MM.1S (cell line): ENCODE measurements at regions not wholly inside any gene's neighbourhood (a gene's known extent, or its start where the extent isn't known, plus 50 kb on each side); places are given as distances from the start of the nearest gene placed in this dataset.

Experiments used
- DNase-seq: peaks from one replicate; pipeline ENCODE4 v3.0.0-alpha.2; 2015
- H2AFZ ChIP-seq: fragments of 300-600 bp; sonication (generic); 2 replicates; pipeline ENCODE4 v1.6.0; 2016; ENCODE audit warnings: antibody characterized with exemption, low read length
- H3F3A ChIP-seq: fragments of 300-600 bp; sonication (generic); 2 replicates; pipeline ENCODE4 v1.6.1; 2016; ENCODE audit warnings: mild to moderate bottlenecking, antibody characterized with exemption, low read length, moderate library complexity, mixed read lengths; ENCODE audit not compliant: insufficient read depth
- H3K27ac ChIP-seq: fragments of 300-600 bp; sonication (generic); 2 replicates; pipeline ENCODE4 v1.5.1; 2016; ENCODE audit warnings: mild to moderate bottlenecking, low read length
- H3K27me3 ChIP-seq: fragments of 300-600 bp; sonication (generic); replicated peaks from 2 replicates; pipeline ENCODE4 v1.6.0; 2016; ENCODE audit warnings: low read length; ENCODE audit not compliant: insufficient read depth
- H3K36me3 ChIP-seq: fragments of 300-600 bp; sonication (generic); replicated peaks from 2 replicates; pipeline ENCODE4 v1.6.1; 2016; ENCODE audit warnings: mild to moderate bottlenecking, low read length, mixed read lengths; ENCODE audit not compliant: insufficient read depth
- H3K4me1 ChIP-seq: fragments of 300-600 bp; sonication (generic); 2 replicates; pipeline ENCODE4 v1.6.1; 2016; ENCODE audit warnings: low read length, mixed read lengths
- H3K4me2 ChIP-seq: fragments of 300-600 bp; sonication (generic); 2 replicates; pipeline ENCODE4 v1.6.0; 2016; ENCODE audit warnings: low read depth, low read length
- H3K4me3 ChIP-seq: fragments of 300-600 bp; sonication (generic); 2 replicates; pipeline ENCODE4 v1.5.1; 2016; ENCODE audit warnings: low read length, mixed read lengths
- H3K79me2 ChIP-seq: fragments of 300-600 bp; sonication (generic); 2 replicates; pipeline ENCODE4 v1.6.1; 2016; ENCODE audit warnings: mixed run types, low read length, mixed read lengths
- H3K9ac ChIP-seq: fragments of 300-600 bp; sonication (generic); 2 replicates; pipeline ENCODE4 v1.6.1; 2016; ENCODE audit warnings: low read length, mixed read lengths
- H3K9me2 ChIP-seq: fragments of 300-600 bp; sonication (generic); replicated peaks from 2 replicates; pipeline ENCODE4 v1.6.1; 2016; ENCODE audit warnings: mild to moderate bottlenecking, low read length, mixed read lengths; ENCODE audit not compliant: insufficient read depth
- H3K9me3 ChIP-seq: fragments of 300-600 bp; sonication (generic); replicated peaks from 2 replicates; pipeline ENCODE4 v1.6.1; 2016; ENCODE audit warnings: mild to moderate bottlenecking, low read length, mixed read lengths; ENCODE audit not compliant: insufficient read depth
- H4K20me1 ChIP-seq: fragments of 300-600 bp; sonication (generic); 2 replicates; pipeline ENCODE4 v1.6.1; 2016; ENCODE audit warnings: mild to moderate bottlenecking, low read length, moderate library complexity, mixed read lengths; ENCODE audit not compliant: insufficient read depth
- EZH2 ChIP-seq: fragments of 300-600 bp; sonication (generic); optimal IDR thresholded peaks from 2 replicates; pipeline ENCODE3; 2017; ENCODE audit warnings: low read depth, mild to moderate bottlenecking, antibody characterized with exemption, low read length, mixed read lengths
- EZH2phosphoT487 ChIP-seq: fragments of 300-600 bp; sonication (generic); IDR thresholded peaks from 2 replicates; pipeline ENCODE4 v1.6.1; 2018; ENCODE audit warnings: antibody characterized with exemption, low read length
- TF ChIP-seq, protein P1 (sequence below): fragments of 300-600 bp; sonication (generic); IDR thresholded peaks from 2 replicates; pipeline ENCODE4 v1.5.1; 2016; ENCODE audit warnings: antibody characterized with exemption, low read length, mixed read lengths

- no peaks in the 10 kb centered on the region for H3K27me3 ChIP-seq
- H3K9me2 ChIP-seq: no peaks in the 10 kb centered on the region
- H3K27ac ChIP-seq: no peak overlapping the region
- no peaks in the 10 kb centered on the region for H3K36me3 ChIP-seq
- H3K4me2 ChIP-seq: no peak overlapping the region
- no peak for DNase-seq
- no peaks in the 10 kb centered on the region for H3K79me2 ChIP-seq
- H3K4me3 ChIP-seq: no peak overlapping the region
- H2AFZ ChIP-seq: no peak overlapping the region
- TF ChIP-seq EZH2 (no peak), EZH2phosphoT487 (no peak)
- TF ChIP-seq, protein P1, sequence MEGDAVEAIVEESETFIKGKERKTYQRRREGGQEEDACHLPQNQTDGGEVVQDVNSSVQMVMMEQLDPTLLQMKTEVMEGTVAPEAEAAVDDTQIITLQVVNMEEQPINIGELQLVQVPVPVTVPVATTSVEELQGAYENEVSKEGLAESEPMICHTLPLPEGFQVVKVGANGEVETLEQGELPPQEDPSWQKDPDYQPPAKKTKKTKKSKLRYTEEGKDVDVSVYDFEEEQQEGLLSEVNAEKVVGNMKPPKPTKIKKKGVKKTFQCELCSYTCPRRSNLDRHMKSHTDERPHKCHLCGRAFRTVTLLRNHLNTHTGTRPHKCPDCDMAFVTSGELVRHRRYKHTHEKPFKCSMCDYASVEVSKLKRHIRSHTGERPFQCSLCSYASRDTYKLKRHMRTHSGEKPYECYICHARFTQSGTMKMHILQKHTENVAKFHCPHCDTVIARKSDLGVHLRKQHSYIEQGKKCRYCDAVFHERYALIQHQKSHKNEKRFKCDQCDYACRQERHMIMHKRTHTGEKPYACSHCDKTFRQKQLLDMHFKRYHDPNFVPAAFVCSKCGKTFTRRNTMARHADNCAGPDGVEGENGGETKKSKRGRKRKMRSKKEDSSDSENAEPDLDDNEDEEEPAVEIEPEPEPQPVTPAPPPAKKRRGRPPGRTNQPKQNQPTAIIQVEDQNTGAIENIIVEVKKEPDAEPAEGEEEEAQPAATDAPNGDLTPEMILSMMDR: no peak
- H4K20me1 ChIP-seq: no peaks in the 10 kb centered on the region
- H3K4me1 ChIP-seq: no peaks in the 10 kb centered on the region
- H3F3A ChIP-seq: no peaks in the 10 kb centered on the region
- H3K9me3 ChIP-seq: no peaks in the 10 kb centered on the region
- H3K9ac ChIP-seq: no peak overlapping the region
Observed at GRCh38 chr16:65965628-65966027, 400.9 kb upstream of the CDH5 start.

- H3K36me3 ChIP-seq: no peaks in the 10 kb centered on the region
- H3K9me3 ChIP-seq: no peaks in the 10 kb centered on the region
- no peak overlapping the region for H3K27ac ChIP-seq
- TF ChIP-seq, protein P1: no peak
- H4K20me1 ChIP-seq: no peaks in the 10 kb centered on the region
- no peak for DNase-seq
- no peaks in the 10 kb centered on the region for H3K27me3 ChIP-seq
- H3K9ac ChIP-seq: no peak overlapping the region
- no peaks in the 10 kb centered on the region for H3K4me1 ChIP-seq
- H3K4me3 ChIP-seq: no peak overlapping the region
- H3F3A ChIP-seq: no peaks in the 10 kb centered on the region
- H2AFZ ChIP-seq: no peak overlapping the region
- H3K79me2 ChIP-seq: no peaks in the 10 kb centered on the region
- no peaks in the 10 kb centered on the region for H3K9me2 ChIP-seq
- H3K4me2 ChIP-seq: no peak overlapping the region
Observed at GRCh38 chr16:65964752-65965151, 401.7 kb upstream of the CDH5 start.

DNA sequence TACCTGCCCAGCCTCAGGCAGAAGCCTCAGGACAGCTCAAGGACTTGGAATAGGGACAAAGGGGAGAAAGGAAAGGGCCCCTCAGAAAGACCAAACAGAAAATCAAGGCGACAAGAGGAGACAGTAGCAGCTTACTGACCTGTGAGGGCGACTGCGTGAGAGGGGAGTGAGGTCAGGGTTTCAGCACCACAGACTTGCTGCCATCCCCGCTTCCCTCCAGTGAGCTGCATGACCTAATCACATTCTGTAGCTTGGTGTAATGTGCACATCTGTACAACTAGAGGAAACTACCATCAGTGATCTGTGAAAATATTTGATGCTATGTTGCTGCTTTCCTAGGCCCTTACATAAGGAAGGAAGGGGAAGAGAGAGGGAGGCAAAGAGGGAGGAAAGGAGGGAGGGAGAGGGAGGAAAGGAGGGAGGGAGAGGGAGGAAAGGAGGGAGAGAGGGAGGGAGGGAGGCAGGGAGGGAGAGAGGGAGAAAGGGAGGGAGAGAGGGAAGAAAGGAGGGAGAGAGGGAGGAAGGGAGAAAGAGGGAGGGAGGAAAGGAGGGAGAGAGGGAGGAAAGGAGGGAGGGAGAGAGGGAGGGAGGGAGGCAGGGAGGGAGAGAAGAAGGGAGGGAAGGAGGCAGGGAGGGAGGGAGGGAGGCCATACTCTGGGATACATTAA lies 404.9 kb upstream of the CDH5 start:
- no peak overlapping the region for H3K4me3 ChIP-seq
- H3K9ac ChIP-seq: no peak overlapping the region
- H4K20me1 ChIP-seq: no peaks in the 10 kb centered on the region
- H3K36me3 ChIP-seq: no peaks in the 10 kb centered on the region
- no peaks in the 10 kb centered on the region for H3F3A ChIP-seq
- H3K27ac ChIP-seq: no peak overlapping the region
- no peaks in the 10 kb centered on the region for H3K9me3 ChIP-seq
- no peaks in the 10 kb centered on the region for H3K4me1 ChIP-seq
- no peaks in the 10 kb centered on the region for H3K79me2 ChIP-seq
- no peak overlapping the region for H3K4me2 ChIP-seq
- DNase-seq: no peak
- TF ChIP-seq EZH2phosphoT487: no peak
- no peak for TF ChIP-seq EZH2
- TF ChIP-seq, protein P1: no peak
- H3K9me2 ChIP-seq: no peaks in the 10 kb centered on the region
- H3K27me3 ChIP-seq: no peaks in the 10 kb centered on the region
- H2AFZ ChIP-seq: no peak overlapping the region
